Suppressor macrophage treated with lipopolysaccharide for 4 hours (primary cell): ENCODE measurements at regions not wholly inside any gene's neighbourhood (a gene's known extent, or its start where the extent isn't known, plus 50 kb on each side); places are given as distances from the start of the nearest gene placed in this dataset.
"Not testable (repeated sequence)": the region's sequence is repeated elsewhere in the genome, so short reads cannot be mapped to it uniquely, and the experiment has no call there.

ENCODE experiments used
- DNase-seq: peaks from one replicate; pipeline ENCODE4 v3.0.0-alpha.2; 2020

DNA sequence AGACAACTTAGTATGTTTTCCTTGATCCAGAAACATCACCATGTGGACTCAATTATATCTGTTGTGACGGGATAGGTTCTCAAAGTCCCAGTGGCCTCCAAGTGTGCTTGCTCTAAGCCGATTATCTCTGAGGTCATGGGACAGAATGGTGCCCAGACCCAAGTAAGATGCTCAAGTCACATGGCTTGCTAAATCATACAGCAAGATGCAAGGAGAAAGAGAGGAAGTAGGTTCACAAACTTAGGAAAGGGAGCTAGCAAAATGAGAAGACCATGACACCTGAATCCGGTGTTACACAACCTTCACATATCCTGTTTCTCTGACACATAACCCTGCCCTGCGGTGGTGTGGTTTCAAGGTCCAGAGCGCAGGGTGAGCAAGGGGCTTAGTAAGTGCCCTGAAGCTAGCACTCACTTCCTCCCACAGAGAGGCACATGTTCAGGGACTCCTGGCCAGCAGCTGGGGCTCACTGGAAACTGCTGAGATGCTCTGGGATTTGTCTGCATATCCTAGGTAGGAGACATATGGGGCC is 590.9 kb upstream of the ANKRD30A start:
- DNase-seq = no peak

DNA sequence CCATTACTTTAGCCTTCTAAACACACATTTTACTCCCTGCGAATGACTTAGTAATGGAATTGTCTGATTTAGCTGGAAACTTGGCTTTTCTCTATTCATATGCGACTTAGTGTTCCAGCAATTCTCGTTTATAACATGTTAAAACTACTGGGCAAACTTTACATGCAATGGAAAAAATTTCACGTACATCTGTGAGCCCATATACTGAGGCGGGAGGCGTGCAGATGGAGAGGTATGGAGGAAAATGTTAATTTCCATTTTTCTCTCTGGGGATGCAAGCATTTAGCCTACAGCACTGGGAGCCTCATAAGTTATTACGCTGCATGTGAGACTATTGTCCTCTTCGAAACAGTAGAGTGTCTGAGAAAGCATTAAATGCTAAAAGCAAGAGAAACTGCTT is 591.5 kb upstream of the ANKRD30A start:
- no peak for DNase-seq

DNA sequence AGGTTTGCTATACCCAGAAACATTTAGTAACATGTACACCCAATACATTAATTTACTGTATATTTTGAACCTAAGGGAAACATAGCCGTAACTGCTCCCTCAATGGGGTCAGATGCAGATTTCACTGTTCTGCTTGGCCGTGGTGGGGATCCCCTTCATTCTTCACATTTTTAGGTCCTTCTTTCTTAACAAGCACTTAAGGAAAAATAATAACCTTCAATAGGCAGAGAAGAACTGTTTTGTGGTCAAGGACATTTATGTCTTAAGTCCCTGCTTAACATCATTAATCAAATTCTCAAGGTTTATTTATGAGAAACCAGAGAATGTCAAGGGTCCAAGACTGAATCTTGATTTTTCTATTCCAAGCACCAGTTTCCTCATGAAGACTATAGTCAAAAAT is 592.1 kb upstream of the ANKRD30A start:
- no peak for DNase-seq

DNA sequence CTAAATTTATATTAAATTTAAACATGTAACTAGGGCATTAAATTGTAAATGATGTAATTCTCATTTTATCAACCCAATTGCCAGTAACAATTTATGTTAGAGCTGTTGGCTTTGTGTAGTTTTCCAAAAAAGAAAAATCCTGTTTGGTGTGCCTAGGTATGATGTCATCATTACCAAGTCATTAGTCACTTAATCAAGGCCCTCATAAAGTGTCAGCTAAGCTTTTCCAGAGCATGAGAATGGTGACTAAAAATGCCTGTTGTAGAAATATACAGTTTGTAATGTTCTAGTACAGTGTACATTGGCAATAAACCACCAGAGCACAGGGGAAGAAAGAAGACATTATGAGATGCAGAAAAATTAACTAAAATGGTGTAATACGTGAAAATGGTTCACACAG is 593.8 kb upstream of the ANKRD30A start:
- no peak for DNase-seq

DNA sequence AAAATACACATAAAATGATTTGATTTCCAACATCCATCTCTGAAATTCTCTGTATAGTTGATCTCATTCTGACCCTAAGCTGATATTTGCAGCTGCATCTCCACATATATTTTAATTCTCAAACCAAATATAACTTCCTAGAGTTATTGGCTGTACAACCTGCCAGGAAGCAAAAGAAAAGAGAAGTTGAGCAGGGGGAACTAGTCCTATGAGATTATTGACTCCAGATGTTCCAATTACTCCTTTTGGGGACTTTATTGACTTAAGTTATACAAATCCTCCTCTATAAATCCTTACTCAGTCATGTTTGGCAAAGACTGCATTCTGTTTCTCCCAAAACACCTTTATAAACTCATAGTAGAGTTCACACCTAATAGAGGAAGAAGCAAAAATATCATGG is 599.4 kb upstream of the ANKRD30A start:
- no peak for DNase-seq

DNA sequence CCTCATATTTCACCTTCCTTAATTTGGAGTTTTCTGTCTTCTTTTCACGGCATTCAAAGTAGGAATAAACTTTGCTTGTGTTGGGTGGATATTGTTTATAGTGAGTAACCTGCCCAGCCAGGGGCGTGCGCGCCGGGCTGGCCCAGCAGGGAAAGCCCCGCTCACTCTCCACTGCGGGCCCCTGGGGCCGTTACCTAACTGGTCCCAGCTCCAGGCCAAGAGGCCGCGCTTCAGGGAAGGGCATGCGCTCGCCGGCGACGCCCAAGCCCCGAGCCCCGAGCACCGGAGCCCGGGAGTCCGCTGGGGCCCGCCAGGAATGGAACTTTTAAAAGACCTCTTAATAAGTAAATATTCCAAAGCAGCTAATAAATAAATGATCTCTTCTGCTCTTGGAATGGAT is 601.3 kb upstream of the ANKRD30A start:
- DNase-seq = not testable (repeated sequence)

DNA sequence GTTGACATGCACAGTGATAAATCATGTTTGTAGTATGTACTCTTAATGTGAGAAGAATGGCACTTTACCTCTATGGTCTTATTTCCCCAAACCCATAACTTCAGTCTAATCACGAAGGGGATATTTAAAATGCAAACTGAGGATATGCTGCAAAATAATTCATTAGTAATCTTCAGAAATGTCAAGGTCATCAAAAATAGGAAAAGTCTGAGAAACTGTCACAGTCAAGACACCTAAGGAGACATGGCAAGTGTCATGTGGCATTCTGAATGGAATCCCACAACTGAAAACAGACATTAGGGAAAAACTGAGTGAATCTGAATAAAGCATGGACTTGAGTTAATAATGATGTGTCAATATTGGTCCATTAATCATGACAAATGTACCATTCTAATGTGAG is 605.5 kb upstream of the ANKRD30A start:
- DNase-seq = no peak

DNA sequence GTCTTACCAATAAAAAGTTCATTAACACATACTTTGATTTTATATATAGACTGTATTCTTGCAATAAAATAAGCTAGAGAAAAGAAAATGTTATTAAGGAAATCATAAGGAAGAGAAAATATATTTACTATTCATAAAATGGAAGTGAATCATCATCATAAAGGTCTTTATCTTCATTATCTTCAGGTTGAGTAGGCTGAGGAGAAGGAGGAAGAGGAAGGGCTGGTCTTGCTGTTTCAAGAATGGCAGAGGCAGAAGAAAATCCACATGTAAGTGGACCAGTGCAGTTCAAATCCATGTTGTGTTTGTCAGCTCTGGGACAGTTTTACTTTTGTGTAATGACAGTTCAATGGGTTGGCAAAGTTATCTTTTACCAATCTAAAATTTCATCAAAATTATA is 609.1 kb upstream of the ANKRD30A start:
- no peak for DNase-seq

DNA sequence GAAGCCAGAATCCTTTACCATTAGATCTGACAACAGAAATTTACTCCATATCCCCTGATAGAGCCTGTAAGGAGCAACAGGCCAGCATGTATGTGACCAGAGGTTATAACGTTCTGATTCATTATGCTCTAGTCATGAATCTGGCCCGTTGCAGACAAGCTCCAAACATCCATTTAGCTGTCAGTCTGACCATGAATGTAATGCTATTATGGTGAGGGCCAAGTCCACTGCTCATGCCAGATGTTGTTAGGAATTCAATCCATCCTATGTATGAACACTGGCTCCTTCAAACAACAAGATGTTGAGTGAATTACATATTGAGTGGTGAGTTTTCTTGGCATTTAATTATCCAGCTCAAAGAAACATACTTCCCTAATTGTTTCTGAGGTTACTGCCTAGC is 610.1 kb upstream of the ANKRD30A start:
- no peak for DNase-seq

DNA sequence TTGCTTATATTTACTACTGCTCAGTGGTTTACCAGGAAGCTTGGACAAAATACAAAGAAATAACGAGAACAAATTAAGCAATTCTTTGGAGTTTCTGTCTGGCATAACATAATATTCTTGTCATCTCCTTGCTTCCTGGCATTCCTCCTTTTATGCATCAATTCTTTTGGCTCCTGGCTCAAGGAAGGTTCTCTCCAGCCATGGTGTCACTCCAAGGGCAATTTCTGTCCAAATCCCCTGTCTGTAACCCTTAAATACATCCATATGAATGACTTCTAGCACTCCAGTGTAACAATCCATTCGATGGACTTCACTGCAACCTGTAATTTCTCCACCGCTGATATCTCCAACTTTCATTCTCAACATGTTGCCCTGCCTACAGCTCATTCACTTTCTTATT is 617.7 kb upstream of the ANKRD30A start:
- DNase-seq = no peak

DNA sequence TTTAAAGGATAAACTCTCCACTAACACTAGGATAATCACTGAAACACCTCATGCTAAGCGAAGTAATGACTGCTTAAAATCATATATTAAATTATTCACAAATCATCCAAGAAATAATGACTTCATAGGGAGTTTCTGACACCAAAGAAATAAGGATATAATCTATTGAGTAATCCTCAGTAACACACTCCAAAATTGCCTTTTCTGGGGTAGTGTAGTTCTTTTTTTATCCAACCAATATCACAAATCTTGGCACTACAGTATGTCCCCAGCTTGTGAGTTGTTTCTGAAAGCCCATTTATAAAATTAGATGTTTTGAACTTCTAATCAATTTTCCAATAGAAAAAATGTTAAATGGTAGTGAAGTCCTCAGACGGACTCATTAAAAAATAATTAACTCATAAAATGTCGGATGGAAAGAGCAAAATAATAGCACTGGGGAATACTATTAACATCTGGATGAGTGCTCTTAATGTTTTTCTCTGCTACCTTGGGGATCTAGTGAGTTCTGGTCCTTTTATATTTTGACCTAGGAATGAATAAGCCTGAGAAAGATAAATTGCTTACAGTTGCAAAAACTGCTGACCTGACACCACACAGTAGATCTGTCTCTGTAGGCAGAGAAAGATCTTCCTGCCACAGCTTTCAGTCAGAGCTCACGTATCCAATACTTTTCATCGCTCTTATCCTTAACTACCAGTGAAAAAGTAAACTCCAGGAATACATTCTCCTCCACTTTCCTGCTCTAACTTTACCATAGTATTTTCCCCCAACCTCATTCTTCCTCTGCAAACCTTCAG is 618.5 kb upstream of the ANKRD30A start:
- no peak for DNase-seq

DNA sequence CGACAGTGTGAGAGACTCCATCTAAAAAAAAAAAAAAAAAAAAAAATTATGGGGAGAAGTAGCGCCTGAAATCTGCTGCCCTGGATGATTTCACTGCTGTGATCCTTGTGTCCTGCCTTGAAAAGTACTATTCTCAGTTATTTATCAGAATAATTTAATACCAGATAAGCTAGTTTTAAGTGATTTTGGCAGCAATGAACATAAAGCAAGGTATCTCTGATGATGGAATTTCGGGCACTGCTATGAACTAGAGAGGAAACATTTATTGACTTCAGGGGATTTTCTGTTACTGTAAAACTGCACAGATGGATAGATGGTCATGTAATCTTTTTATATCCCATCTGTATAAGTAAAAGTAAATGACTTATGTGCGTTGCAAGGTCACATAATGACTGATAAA is 619.1 kb upstream of the ANKRD30A start:
- no peak for DNase-seq

DNA sequence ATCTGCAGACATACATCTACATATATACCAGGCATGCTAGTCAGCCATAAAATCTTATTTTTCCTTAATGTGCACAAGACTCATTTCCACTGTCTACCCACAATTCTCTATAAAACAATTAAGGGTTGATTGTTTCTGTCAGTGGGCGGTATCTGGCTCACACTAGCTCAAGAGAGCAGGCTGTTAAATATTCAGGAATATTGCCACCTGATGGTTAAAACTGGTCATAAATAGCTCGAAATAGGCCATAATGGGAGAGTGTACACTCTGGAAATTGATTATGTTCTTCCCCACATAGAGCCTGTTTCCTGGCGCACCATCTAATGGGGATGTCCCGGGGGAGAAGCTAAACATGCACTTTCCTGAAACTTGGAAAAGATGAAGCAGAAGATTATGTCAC is 620.6 kb upstream of the ANKRD30A start:
- no peak for DNase-seq

DNA sequence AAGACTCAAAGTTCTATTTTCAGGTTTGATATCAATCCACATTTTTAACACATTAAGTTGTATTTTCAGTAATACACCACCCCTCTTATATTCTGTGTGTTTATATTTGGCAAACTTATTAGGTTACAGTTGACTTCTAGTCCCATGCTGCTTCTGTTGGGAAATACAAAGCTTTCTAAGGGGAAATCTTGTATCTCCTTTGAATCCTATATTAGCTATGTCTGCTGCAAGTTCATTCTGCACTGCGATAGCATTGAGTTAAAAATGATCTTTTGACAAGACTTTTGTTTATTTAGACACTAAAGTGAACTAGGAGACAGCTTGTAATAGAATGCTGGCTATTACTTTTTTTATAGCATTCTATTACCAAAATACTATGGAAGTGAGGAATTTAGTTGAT is 625.1 kb upstream of the ANKRD30A start:
- no peak for DNase-seq

DNA sequence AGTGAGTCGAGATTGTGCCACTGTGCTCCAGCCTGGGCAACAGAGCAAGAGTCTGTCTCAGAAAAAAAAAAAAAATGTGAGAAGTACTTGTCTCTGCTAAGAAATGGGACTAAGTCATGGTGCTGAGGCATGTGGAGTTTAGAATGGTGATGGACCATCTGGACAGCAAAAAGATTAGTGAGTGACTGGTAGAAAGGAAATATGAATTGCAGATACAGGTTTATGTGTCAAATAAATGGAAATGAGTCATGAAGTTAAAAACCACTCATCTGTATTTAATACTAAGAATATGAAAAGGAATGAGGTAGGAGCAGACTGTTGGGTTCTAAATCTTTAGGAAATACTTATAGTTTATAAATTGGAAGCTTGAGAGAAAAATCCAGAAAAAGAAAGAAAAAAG is 625.7 kb upstream of the ANKRD30A start:
- DNase-seq = no peak

DNA sequence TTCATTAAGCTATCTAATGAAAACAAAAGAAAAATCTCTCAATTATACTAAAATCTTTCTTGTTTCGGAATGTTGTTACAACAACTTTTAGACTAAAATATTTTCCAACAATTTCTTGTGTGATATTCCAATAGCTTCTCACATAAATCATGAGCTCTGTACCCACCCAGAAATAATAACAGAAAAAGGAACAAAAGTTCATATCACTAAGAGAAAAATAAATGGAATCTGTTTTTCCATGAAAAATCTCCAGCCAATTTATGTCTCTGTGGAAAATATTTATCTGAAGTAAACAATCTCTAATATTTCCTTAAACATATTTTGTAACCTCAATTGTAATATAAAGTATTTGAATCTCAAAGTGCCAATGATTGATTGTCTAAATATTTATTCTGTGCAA is 628.6 kb upstream of the ANKRD30A start:
- DNase-seq = no peak

DNA sequence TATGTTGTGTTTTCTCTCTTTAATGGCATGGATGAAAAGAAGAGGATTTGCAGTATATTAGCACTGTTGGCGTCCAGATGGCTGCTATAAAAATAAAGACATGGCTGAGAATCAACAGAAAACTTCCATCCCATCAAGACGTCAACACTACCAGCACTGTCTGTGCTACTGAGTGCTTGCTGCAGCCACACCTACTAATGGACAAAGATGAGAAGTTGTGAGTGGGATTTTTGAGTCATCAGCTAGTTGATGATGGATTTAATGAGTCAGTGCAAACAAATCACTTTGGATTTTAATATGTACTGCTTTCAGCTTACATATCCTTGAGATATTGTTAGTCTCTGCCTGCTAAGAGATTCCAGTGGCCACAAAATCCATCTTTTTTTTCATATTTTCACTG is 631.0 kb upstream of the ANKRD30A start:
- no peak for DNase-seq

DNA sequence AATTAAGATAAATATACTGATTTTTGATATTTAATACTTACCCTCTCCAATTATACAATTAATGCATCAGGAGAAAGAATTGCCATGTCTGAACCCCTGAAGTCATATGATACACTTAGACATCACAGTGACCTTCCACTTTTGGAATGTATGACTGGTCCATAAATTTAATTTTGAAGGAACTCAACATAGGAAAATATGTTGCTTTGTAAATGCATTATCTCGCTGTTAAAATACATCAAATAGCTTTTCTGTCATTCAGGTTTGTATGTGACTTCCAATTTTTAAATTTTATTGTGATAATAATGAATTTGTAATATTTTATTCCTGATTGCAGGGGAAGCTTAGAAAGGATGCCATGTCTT is 631.9 kb upstream of the ANKRD30A start:
- DNase-seq = no peak

DNA sequence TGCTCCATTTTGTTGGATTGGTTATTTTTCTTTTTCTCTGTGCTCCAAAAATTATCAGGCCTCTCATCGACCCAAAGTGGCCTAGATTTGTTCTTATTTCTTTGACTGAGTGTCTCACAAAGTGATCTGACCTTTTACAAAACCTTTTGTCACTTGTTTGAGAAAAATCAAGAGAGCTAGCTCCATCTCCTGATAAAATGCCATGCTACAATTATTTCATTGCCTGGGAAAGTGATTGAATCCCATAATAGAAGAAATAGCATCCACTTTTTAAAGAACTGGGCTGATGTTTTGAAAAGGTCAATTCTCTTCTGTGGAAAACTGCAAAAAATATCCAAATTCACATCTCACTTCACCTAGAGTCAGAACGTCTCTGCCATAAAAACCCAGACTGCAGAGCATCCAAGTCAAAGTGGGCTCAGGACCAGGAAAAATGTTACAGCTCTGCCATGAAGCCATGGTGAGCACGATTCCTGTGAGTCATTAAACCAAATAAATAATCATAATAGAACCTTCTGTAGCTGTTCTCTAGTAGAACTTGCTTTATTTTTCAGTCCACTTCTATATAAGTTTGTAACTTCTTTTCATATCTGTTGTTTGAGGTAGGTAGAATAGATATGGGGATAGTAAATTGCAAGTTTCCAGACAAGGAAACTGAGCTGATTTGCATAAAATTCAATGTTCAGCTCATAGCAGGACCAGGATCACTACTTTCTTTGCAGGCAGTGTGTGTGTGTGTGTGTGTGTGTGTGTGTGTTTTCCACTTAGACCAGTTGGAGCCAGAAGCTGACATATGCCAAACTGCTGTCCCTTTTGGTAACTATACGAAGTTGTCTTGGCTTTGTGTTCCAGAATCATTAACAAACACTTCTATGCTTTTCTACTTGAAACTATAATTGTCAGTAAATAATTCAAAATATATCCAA is 632.5 kb upstream of the ANKRD30A start:
- DNase-seq = no peak

DNA sequence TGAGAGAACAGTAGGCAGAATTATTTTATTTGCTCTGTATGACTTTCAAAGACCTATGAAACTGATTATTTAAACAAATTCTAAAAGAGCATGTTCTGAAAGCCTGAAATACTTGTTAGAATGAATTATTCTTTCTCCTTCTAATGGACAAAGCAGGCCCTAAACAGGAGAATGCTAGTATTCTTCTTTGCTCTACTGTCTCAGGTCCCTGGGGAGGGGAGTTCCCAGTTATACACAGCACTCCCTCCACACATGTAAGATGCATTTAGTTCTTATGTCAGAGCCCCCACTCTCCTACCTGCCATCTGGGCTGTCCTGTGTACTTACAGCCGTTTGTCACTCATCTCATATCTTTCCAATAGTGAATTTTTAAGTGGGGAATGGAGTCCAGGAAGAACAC is 633.5 kb upstream of the ANKRD30A start:
- no peak for DNase-seq

DNA sequence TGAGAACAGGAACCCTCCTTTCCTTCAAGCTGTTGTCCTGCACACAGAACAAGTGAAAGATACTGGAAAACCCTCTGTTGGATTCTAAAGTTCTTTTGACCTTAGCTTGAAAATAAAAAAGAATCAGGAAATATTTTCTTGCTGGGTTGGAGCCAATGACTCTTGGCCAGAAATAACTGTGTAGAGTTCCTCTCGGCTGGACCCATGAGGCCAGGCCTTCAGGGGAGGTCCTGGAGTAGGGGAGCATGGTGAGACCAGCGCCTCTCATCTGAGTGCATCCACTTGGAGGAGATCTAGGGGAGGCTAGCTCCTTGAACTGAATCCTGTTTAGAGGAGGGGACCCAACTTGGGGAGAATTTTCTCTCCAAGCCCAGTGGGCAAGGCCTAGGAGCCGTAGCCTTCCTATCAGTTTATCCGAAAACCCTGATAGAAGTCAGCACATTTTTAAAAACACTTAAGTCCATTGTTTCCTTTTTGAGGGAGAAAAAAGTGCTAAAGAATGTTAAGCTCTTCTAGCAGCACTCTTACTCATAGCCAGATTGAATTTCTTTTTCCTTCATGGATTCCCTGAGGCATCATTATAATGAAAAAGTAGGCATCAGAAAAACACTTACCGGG is 635.7 kb upstream of the ANKRD30A start:
- DNase-seq = no peak

DNA sequence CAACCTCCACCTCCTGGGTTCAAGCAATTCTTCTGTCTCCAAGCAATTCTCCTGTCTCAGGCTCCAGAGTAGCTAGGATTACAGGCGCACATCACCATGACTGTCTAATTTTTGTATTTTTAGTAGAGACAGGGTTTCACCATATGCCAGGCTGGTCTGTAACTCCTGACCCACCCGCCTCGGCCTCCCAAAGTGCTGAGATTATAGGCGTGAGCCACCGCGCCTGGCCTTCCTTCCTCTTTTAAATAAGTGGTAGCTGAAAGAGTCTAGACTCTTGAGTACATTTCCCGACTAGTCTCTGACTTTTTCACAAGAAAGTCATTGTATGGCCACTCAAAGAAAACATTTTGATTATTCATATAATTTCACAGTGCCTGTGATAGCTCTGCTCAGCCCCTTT is 636.2 kb upstream of the ANKRD30A start:
- no peak for DNase-seq

DNA sequence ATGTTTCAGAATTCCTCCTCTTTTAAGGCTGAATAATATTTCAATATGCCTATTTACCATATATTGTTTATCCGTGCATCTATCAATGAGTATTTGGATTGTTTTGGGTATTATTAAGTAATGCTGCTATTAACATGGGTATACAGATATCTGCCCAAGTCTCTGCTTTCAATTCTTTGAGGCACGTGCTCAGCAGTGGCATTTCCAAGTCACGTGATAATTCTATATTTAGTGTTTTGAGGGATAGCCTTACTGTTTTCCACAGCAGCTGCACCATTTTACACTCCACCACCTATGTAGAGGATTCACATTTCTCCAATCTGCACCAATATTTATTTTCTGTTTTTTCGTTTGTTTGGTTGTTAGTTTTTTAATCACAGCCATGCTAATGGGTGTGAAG is 636.8 kb upstream of the ANKRD30A start:
- no peak for DNase-seq

DNA sequence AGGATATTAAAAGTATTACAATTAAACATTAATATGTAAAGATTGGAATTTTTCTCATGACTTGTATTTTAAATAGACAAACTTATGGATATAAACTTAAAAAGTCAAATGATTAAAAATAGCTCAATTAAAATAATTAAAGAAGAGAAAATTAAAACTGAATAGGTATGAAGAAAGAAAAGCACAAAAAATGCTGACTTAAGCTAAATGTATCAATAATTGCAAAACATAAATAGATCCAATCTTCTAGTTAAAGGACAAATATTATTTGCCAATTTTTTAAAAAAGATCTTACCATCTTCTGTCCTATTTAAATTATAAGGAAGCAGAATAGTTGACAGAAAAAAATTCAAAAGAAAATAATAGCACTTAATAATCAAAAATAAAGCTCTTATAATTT is 646.3 kb upstream of the ANKRD30A start:
- DNase-seq = no peak
